ENCODE measurements at regions not wholly inside any gene's neighbourhood (a gene's known extent, or its start where the extent isn't known, plus 50 kb on each side); places are given as distances from the start of the nearest gene placed in this dataset.

GRCh38 chr13:56713656-56714055 lies 427.1 kb upstream of the PRR20A start:
- H3K4me1 ChIP-seq = no peaks in the 10 kb centered on the region
- no peak overlapping the region for H3K27ac ChIP-seq
- DNase-seq = no peak
- no peaks in the 10 kb centered on the region for H3K36me3 ChIP-seq
- H3K4me3 ChIP-seq = no peak overlapping the region
- TF ChIP-seq POLR2A (IDR thresholded peaks at IDR 0.05) = no peak
- no peak for TF ChIP-seq CTCF (IDR thresholded peaks at IDR 0.05)
- H3K9me3 ChIP-seq = no peaks in the 10 kb centered on the region
- no peaks in the 10 kb centered on the region for H3K27me3 ChIP-seq

GRCh38 chr13:56718791-56719190 lies 421.9 kb upstream of the PRR20A start:
- no peak for DNase-seq
- H3K27me3 ChIP-seq = no peaks in the 10 kb centered on the region
- no peak overlapping the region for H3K27ac ChIP-seq
- H3K36me3 ChIP-seq = no peaks in the 10 kb centered on the region
- no peak overlapping the region for H3K4me3 ChIP-seq
- H3K9me3 ChIP-seq = no peaks in the 10 kb centered on the region
- no peak for TF ChIP-seq CTCF (IDR thresholded peaks at IDR 0.05)
- TF ChIP-seq POLR2A (IDR thresholded peaks at IDR 0.05) = no peak
- no peaks in the 10 kb centered on the region for H3K4me1 ChIP-seq

DNA sequence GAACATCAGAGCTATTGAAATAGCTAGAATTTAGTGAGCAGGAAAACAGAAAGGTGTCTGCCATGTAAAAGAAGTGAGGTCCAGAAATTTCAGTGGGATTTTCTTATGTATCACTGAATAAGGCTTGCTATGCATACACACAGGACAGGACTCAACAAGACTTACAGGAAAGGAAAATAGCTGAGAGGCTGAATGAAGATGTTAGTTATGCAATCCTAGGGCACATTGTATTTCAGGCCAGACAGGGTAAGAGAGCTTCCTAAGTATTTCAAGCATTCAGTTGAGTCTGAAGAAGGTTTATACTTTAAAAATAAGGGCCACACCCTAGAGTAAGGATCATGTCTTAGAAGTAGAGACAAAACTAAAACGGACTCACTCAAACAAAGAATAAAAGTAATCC lies 419.9 kb upstream of the PRR20A start:
- Histone ChIP-seq H3K27me3 (no peaks in the 10 kb centered on the region), H3K4me3 (no peak overlapping the region), H3K4me1 (no peaks in the 10 kb centered on the region), H3K27ac (no peak overlapping the region), H3K9me3 (no peaks in the 10 kb centered on the region), H3K36me3 (no peaks in the 10 kb centered on the region)
- DNase-seq = no peak
- no peak for TF ChIP-seq CTCF (IDR thresholded peaks at IDR 0.05)
- no peak for TF ChIP-seq POLR2A (IDR thresholded peaks at IDR 0.05)

DNA sequence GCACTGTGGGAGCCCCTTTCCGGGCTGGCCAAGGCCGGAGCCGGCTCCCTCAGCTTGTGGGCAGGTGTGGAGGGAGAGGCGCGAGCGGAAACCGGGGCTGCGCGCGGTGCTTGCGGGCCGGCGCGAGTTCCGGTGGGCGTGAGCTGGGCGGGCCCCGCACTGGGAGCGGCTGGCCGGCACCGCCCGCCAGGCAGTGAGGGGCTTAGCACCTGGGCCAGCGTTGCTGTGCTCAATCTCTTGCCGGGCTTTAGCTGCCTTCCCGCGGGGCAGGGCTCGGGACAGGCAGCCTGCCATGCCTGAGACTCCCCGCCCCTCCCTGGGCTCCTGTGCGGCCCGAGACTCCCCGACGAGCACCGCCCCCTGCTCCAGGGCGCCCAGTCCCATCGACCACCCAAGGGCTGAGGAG lies 405.2 kb upstream of the PRR20A start:
- Histone ChIP-seq H3K4me3 (no peak overlapping the region), H3K4me1 (no peaks in the 10 kb centered on the region), H3K9me3 (no peaks in the 10 kb centered on the region), H3K27ac (no peak overlapping the region), H3K36me3 (no peaks in the 10 kb centered on the region), H3K27me3 (no peaks in the 10 kb centered on the region)
- DNase-seq = no peak
- TF ChIP-seq POLR2A (IDR thresholded peaks at IDR 0.05) (no peak), CTCF (IDR thresholded peaks at IDR 0.05) (no peak)

DNA sequence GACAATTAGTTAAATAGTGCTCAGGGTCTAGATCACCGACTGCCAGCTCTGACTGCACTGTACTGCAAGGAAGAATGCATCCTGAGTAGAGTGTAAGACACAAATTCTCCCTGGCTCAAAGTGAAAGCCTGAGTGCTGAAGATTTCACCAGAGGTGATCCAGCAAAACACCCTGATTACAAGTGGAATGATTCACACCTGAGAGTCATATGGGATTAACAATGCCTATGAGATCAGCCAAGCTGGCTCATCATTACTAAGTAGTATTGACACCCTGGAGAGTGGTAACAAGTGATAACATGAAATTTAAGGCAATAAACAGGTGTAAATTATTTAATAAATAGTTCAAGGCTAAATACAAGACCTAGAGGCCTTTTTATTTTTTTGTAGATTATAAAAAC lies 403.8 kb upstream of the PRR20A start:
- no peaks in the 10 kb centered on the region for H3K9me3 ChIP-seq
- no peaks in the 10 kb centered on the region for H3K4me1 ChIP-seq
- no peak overlapping the region for H3K27ac ChIP-seq
- TF ChIP-seq CTCF (IDR thresholded peaks at IDR 0.05) (no peak), POLR2A (IDR thresholded peaks at IDR 0.05) (no peak)
- no peaks in the 10 kb centered on the region for H3K36me3 ChIP-seq
- DNase-seq = no peak
- no peaks in the 10 kb centered on the region for H3K27me3 ChIP-seq
- H3K4me3 ChIP-seq = no peak overlapping the region

DNA sequence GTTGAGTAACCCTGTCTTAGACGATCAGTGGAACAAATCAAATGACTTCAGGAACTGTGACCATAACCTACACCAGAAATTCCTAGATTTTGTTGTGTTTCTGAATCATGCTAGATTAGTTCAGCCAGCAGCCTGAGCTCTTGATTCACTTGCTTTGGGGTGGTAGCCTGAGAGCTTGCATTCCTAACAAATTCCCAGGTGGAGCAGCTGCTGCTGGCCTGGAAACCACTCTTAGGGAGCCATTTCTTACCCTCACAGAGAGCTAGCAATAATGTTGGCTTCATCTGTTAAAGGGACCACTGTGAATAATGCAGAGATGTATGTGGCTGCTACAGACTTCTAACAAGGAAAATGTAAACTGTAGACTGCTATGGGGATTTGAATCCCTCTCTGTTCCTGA lies 388.1 kb upstream of the PRR20A start:
- no peaks in the 10 kb centered on the region for H3K4me1 ChIP-seq

More for the DNA sequence above, 388.1 kb upstream of the PRR20A start:
- no peak for DNase-seq
- Histone ChIP-seq H3K27ac (no peak overlapping the region), H3K27me3 (no peaks in the 10 kb centered on the region), H3K9me3 (no peaks in the 10 kb centered on the region), H3K36me3 (no peaks in the 10 kb centered on the region), H3K4me3 (no peak overlapping the region)
- TF ChIP-seq CTCF (IDR thresholded peaks at IDR 0.05) = no peak

Measured in Peyer's patch (tissue), 4 donors.